ENCODE measurements at regions not wholly inside any gene's neighbourhood (a gene's known extent, or its start where the extent isn't known, plus 50 kb on each side); places are given as distances from the start of the nearest gene placed in this dataset.
A peak's percentile ranks its signal among the peaks of the same experiment; 100 is the strongest.
"Not testable (repeated sequence)": the region's sequence is repeated elsewhere in the genome, so short reads cannot be mapped to it uniquely, and the experiment has no call there.

GRCh38 chr15:31437686-31438085 lies 111.1 kb downstream of the KLF13 start:
- H3K27me3 ChIP-seq (ENCODE audit: control insufficient read depth, insufficient read depth, low read length, poor library complexity, severe bottlenecking), result peaks cover 21% of the 10 kb centered on the region
- TF ChIP-seq CTCF (conservative IDR thresholded peaks at IDR 0.05), result no peak
- Mint-ChIP-seq H3K4me3 (no peak overlapping the region), H3K27ac (no peak overlapping the region), H3K36me3 (ENCODE audit: low read depth) (no peaks in the 10 kb centered on the region), H3K9me3 (no peaks in the 10 kb centered on the region), H3K27me3 (ENCODE audit: insufficient read depth) (peaks cover 29% of the 10 kb centered on the region), H3K4me1 (peaks cover 7% of the 10 kb centered on the region)
- 83 to 90% methylated on average over 2 to 6 of the region's 6 CpGs for WGBS, 2 experiments (ENCODE audit: insufficient coverage in 1 of 2, insufficient read length in 1 of 2)
- no peaks in the 10 kb centered on the region for H3K9me3 ChIP-seq (ENCODE audit: control insufficient read depth, low read length)
- H3K4me3 ChIP-seq (ENCODE audit: low read length), result no peak overlapping the region
- H3K27ac ChIP-seq (ENCODE audit: low read depth, low read length), result no peak overlapping the region
- no peaks in the 10 kb centered on the region for H3K36me3 ChIP-seq (ENCODE audit: control insufficient read depth, insufficient read depth, low read length)
- H3K4me1 ChIP-seq (ENCODE audit: control insufficient read depth, insufficient read depth, low read length), result no peaks in the 10 kb centered on the region
- H3K9ac ChIP-seq (ENCODE audit: extremely low read depth, low read length, poor library complexity, severe bottlenecking), result no peak overlapping the region
- no peak for DNase-seq

- no peaks in the 10 kb centered on the region for H3K4me1 ChIP-seq (ENCODE audit: control insufficient read depth, insufficient read depth, low read length)
- Mint-ChIP-seq H3K4me1 (peaks cover 7% of the 10 kb centered on the region), H3K4me3 (no peak overlapping the region), H3K36me3 (ENCODE audit: low read depth) (no peaks in the 10 kb centered on the region), H3K27me3 (ENCODE audit: insufficient read depth) (peaks cover 30% of the 10 kb centered on the region), H3K9me3 (no peaks in the 10 kb centered on the region), H3K27ac (no peak overlapping the region)
- no peak overlapping the region for H3K9ac ChIP-seq (ENCODE audit: extremely low read depth, low read length, poor library complexity, severe bottlenecking)
- TF ChIP-seq CTCF (conservative IDR thresholded peaks at IDR 0.05), result no peak
- no peaks in the 10 kb centered on the region for H3K36me3 ChIP-seq (ENCODE audit: control insufficient read depth, insufficient read depth, low read length)
- no peak overlapping the region for H3K27ac ChIP-seq (ENCODE audit: low read depth, low read length)
- H3K9me3 ChIP-seq (ENCODE audit: control insufficient read depth, low read length), result no peaks in the 10 kb centered on the region
- WGBS, 2 experiments (ENCODE audit: insufficient coverage in 1 of 2, insufficient read length in 1 of 2), result 78 to 87% methylated on average over 8 to 10 of the region's 10 CpGs
- DNase-seq, result no peak
- no peak overlapping the region for H3K4me3 ChIP-seq (ENCODE audit: low read length)
- peaks cover 21% of the 10 kb centered on the region for H3K27me3 ChIP-seq (ENCODE audit: control insufficient read depth, insufficient read depth, low read length, poor library complexity, severe bottlenecking)
These were observed 112.1 kb downstream of the KLF13 start for GRCh38 chr15:31438601-31439265.

GRCh38 chr15:31439328-31439727 lies 112.7 kb downstream of the KLF13 start:
- Histone ChIP-seq H3K4me3 (ENCODE audit: low read length) (no peak overlapping the region), H3K27me3 (ENCODE audit: control insufficient read depth, insufficient read depth, low read length, poor library complexity, severe bottlenecking) (peaks cover 21% of the 10 kb centered on the region), H3K36me3 (ENCODE audit: control insufficient read depth, insufficient read depth, low read length) (no peaks in the 10 kb centered on the region), H3K9me3 (ENCODE audit: control insufficient read depth, low read length) (no peaks in the 10 kb centered on the region), H3K9ac (ENCODE audit: extremely low read depth, low read length, poor library complexity, severe bottlenecking) (no peak overlapping the region), H3K4me1 (ENCODE audit: control insufficient read depth, insufficient read depth, low read length) (no peaks in the 10 kb centered on the region), H3K27ac (ENCODE audit: low read depth, low read length) (no peak overlapping the region)
- Mint-ChIP-seq H3K9me3 (no peaks in the 10 kb centered on the region), H3K4me1 (peaks cover 9% of the 10 kb centered on the region), H3K27me3 (ENCODE audit: insufficient read depth) (peaks cover 30% of the 10 kb centered on the region), H3K36me3 (ENCODE audit: low read depth) (no peaks in the 10 kb centered on the region), H3K4me3 (no peak overlapping the region), H3K27ac (no peak overlapping the region)
- peak; percentile 83 for DNase-seq
- TF ChIP-seq CTCF (conservative IDR thresholded peaks at IDR 0.05), result peak; percentile 80
- WGBS, 2 experiments (ENCODE audit: insufficient coverage in 1 of 2, insufficient read length in 1 of 2), result 72 to 86% methylated on average over 6 to 10 of the region's 10 CpGs

GRCh38 chr15:31440216-31440615 lies 113.6 kb downstream of the KLF13 start:
- 96 to 100% methylated on average over 4 to 19 of the region's 20 CpGs for WGBS, 2 experiments (ENCODE audit: insufficient coverage in 1 of 2, insufficient read length in 1 of 2)
- H3K36me3 Mint-ChIP-seq (ENCODE audit: low read depth); DNase-seq; H3K9me3 ChIP-seq (ENCODE audit: control insufficient read depth, low read length); H3K9ac ChIP-seq (ENCODE audit: extremely low read depth, low read length, poor library complexity, severe bottlenecking); H3K27ac ChIP-seq (ENCODE audit: low read depth, low read length); H3K4me1 Mint-ChIP-seq; H3K36me3 ChIP-seq (ENCODE audit: control insufficient read depth, insufficient read depth, low read length); H3K9me3 Mint-ChIP-seq; H3K27ac Mint-ChIP-seq; H3K4me3 ChIP-seq (ENCODE audit: low read length); H3K4me1 ChIP-seq (ENCODE audit: control insufficient read depth, insufficient read depth, low read length): not testable (repeated sequence)
- peaks cover 30% of the 10 kb centered on the region for H3K27me3 Mint-ChIP-seq (ENCODE audit: insufficient read depth)
- H3K27me3 ChIP-seq (ENCODE audit: control insufficient read depth, insufficient read depth, low read length, poor library complexity, severe bottlenecking), result peaks cover 21% of the 10 kb centered on the region
- H3K4me3 Mint-ChIP-seq, result peak overlapping the region; percentile 48

Measured in endodermal cell (in vitro differentiated cells).